Stimulated activated CD4-positive, alpha-beta T cell treated with anti-CD3 and anti-CD28 coated beads, Interleukin-15, amount 100 ng/mL, for 48 hours (primary cell): ENCODE measurements at regions not wholly inside any gene's neighbourhood (a gene's known extent, or its start where the extent isn't known, plus 50 kb on each side); places are given as distances from the start of the nearest gene placed in this dataset.
"Not testable (repeated sequence)": the region's sequence is repeated elsewhere in the genome, so short reads cannot be mapped to it uniquely, and the experiment has no call there.

Experiments
- DNase-seq, 2 donors: peaks; one replicate each; pipeline ENCODE4 v3.0.0-alpha.2; 2020; ENCODE audit warnings: low read depth in 2 of 2

DNA sequence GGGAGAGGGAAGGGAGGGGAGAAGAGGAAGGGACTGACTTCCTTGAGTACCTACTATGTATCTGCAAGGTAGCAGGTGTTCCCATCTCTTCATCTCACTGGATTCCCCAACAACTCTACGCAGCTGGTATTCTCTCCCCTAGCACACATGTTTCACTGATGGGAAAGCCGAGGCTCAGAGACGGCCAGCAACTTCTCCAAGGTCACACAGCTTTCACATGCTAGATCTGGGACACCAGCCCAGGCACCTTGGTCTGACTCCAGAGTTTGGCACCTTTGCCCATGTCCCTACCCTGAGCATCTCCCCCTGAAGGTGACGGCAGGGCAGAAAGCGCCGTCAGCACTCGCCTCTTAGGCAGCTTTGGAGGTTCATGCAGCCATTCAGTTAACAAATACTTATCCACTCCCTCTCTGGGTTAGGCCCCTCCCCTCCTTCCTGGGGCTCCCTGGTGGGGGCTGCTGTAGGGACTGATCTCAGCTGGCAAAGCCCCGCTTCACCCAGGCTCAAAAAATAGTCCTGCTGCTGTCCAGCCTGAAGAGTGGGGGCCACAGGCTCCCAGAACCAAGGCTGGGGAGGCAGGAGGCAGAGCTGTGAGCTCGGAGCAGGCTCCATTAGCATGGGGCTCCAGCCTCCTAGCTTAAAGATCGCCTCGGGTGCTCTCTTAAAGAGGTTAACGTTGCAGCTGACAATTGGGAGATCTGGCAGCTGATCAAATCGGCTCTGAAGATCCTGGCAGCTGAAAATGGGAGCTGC lies 79.4 kb downstream of the IGLL1 start:
- DNase-seq: no peak

DNA sequence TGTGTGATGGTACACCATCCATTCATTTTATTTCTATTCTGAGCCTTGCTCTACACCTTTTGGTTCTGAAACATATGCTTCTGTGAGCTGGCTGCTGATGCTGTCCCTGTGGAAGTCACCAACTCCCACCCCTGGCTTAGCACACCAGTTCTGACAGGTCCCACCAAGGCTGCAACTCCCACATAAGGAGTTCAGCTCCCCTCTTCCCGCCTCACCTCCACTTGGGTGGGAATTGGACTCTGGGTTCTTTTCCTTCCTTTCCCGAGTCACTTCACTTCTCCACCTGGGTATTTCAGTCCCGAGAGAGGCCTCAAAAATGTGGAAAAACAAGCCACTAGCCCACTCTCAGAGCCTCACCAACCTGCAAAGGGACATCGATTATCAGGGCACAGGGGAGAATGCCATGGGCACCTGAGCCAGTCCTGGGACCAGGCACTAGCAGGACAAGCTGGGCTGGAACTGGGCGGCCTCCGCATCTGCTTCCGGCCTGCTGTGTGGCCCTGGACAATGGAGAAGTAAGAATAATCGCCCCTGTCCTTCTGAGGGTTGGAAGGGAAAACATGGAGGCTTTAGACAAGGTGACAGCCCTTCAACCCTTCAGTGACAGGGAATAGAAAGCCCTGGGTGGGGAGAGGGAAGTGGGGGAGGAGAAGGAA lies 80.1 kb downstream of the IGLL1 start:
- no peak for DNase-seq

DNA sequence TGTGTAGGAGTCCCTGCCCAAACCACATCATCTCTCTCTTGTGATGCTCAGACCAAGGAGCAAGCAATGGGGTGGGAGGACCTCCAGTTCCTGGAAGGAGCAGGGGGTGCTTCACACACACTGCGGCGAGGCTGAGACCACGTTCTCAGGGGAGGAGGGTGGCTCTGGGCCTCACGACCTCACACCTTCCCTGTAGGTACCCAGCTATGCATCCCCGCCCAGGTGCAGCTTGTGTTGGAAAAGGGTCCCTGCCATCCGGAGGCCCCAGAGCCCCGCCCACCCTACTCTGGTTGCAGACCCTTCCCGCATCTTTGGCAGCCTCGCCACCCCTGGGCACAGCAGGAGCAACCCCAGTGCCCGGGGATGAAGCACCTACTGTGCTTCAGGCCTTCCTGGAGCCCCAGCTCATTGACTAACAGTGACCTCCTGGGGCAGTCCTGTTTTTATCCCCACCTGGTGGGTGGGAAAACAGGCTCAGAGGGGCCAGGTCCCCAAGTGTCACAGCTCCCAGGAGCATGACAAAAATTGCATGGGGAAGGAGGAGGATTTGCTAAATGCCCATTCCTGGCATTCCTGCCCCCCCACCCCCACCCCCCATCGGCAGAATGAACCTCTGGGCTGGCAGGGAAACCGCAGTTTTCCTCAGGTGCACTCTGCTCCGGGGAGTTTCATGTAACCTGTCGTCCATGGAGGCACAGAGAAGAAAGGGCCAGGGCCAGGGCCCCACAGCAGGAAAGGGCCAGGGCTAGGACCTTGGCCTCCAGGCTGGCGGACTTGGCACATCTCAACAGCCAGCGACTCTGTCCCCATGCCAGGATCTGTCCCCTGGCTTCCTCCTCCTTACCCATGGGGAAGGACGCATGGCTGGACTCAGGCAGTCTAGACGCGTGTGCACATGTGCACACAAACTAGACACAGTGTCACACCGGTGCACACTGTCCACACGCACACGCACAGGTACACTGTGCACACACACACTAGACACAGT lies 81.0 kb downstream of the IGLL1 start:
- DNase-seq: no peak

DNA sequence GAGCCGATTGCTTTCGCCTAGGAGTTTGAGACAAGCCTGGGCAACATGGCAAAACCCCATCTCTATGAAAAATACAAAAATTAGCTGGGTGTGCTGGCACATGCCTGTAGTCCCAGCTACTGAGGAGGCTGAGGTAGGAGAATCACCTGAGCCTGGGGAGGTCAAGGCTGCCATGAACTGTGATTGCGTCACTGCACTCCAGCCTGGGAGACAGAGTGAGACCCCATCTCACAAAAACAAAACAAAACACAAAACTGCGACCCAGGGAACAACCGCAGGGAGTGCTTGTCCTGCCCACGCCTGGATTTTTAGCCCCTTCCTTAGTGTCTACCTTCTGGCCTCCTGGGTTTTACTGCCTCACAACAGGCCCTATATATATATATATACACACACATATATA lies 82.2 kb downstream of the IGLL1 start:
- not testable (repeated sequence) for DNase-seq

DNA sequence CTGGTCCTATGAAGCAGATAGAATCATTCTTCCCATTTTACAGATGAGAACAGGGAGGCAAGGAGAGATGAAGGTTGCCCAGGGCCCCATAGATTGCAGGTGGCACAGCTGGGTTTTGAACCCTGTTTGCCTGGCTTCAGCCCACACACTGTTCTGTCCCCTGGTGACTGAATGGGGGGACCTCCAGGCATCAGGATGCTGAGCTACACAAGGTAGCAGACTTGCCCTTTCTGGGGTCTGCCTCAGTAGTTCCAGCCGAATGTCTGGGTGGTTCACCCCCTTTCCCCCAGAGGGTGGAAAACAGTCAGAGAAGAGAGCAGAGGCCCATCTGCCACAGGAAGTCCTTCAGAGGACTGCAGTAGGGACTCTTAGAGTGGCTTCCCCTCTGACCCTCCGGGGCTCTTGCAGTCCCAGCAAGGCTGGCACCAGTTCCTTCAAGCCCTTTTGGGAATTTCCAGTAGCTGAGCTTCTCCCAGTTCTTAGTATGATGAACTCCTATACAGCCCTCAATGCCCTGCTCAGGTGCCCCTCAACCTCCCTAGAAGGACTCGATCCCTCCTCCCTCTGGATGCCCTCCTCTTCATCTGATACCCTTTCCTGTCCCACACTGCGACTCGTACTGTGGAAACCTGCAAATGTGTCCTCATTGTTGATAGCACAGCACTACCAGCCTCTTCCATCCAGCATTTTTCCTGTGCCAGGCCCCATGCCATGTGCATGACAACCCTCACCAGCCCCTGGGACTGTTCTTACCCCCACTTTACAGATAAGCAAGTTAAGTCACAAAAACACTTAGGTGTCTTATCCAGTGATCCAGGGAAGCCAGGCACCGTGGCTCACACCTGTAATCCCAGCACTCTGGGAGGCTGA lies 82.8 kb downstream of the IGLL1 start:
- DNase-seq: no peak

DNA sequence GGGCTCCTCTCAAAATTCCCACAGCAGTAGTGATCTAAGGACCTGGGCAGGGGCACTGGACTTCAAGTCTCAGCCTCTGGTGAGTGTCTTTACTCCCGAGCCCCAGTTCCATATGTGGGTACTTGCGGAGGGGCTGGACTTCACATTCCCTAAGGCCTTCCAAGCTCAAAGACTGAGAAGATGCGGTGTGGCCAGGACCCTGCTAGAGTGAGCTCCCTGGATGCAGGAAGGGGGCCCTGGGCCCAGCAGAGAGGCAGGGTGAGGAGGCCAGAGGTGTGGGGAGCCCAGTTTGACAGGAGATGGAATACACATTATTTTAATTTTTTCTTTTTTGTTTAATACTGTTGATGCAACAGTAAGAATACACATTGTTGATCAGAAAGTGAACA lies 83.7 kb downstream of the IGLL1 start:
- DNase-seq: no peak

DNA sequence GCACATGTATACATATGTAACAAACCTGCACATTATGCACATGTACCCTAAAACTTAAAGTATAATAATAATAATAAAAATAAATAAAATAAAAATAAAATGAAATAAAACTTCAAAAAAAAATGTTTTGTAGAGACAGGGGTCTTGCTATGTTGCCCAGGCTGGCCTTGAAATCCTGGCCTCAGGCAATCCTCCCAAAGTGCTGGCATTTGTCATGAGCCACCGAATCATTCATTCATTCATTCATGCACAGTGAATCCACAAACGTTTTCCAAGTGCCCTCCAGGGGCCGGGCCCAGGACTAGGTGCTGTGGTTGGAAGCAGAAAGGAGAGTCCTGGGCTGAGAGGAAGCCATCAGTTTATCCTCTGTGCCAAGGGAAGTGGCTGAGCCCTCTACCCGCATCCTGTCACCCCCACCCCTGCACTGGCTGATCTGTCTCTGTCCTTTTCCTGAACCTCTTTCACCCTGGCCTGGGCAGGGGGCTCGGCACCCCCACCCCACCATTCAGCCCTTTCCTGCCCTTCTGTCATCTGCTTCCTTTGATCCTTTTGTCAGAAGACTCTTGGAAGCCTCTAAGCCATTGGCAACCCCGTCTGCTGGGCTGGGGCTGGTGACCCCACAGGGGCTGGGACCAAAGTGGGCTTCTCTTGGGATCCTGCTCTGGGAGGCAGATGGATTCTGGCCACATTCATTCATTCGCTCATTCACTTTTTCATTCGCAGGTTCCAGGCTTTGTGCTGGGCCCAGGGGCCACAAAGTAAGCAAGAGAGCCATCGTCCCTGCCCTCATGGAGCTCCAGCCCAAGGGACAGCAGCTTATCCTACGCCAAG lies 84.3 kb downstream of the IGLL1 start:
- no peak for DNase-seq

DNA sequence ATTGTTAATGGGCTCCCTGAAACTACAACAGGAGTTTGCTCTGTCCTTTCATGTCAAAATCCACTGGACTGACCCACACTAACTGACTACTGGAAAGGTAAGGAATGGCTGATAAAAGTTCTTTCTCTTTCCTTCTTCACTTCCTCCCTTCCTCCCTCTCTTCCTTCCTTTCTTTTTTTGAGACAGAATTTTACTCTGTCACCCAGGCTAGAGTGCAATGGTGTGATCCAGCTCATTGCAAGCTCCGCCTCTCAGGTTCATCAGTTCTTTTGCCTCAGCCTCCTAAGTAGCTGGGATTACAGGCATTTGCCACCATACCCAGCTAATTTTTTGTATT lies 85.2 kb downstream of the IGLL1 start:
- DNase-seq: no peak

DNA sequence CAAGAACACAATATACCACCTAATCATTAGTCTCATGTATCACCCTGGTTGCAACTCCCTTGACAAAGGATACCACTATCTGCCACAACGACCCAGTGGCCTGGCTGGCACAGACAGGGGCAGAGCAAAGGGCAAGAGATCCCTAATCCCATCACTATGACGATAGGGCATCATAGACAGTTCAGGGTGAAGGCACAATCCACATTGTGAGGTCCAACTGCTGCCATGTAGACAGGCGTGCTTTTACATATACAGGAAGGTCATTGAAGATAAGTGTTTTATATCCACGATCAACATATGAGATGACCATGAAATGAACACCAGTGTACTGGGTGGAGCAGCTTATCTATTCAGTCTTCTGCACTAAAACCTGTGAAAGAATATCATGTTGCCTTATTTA lies 94.6 kb downstream of the IGLL1 start:
- DNase-seq: no peak

DNA sequence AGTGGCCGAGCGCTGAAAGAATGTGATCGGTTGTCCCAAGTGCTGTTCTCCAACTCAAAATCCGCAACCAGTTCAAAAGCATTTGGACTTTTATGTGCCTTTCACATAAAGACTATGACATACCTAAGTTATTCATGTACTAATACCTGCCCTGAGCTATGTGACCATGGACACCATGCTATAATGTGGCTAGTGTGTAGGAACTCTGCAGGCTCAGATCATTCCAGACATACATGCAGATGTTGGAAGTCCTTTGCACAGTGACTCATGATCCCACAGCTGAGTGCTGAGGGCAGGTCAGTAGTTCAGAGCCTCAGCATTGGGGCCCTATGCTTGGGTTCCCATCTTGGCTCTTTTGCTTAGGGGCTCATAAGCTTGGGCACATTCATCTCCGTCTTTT lies 95.4 kb downstream of the IGLL1 start:
- DNase-seq: no peak

DNA sequence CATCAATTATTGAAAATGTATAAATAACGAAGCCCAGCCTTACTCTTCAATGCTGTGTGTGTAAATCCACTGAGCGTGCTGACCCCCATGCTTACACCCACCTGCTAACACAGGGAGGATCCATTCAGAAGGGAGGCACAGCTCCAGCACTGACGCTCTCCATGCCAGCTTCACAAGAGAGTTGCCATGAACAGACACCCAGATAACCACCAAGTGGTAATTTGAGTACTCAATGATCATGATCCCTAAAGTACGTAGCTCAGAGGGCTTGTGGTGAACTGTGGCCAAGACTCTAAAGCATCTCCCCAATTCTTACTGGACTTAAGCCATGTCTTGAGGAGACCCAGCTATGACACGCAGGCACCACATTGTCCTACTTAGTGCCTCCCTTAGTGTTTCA lies 98.7 kb downstream of the IGLL1 start:
- DNase-seq: no peak

DNA sequence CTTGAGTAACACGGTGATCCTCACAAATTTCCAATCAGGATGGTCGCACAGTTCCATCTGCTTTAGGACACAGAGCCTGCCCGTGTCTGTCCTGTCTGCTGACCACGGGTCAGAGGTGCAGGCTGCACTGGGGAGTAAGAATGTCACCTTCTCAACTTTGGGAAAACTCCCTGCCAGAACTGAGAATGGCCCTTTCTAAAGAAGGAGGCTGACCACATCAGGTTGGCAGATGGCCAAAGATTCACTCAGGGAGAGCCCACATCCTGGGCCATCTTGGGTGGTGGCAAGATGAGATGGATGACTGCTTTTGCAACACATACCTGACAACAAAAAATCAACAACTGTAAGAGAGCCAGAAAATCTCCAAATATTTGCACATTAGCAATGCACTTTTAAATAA lies 101.9 kb downstream of the IGLL1 start:
- no peak for DNase-seq

DNA sequence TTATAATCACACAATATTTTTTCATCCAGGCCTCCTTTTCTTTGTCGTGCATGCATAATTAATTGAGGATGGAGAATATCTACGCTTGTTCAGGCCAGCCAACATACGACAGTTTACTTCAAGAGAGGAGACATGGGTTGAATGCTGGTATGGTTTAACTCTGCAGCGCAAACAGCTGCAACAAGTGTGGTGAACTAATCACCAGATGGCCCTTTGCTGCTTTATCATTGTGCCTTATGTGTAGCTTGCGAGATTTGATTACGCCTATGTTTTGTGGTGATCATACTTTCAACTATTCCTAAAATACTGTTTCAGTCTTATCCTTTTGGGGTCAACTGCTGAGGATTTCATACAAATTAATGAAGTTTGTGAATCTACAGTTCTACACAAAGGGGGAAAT lies 105.6 kb downstream of the IGLL1 start:
- DNase-seq: not testable (repeated sequence)

DNA sequence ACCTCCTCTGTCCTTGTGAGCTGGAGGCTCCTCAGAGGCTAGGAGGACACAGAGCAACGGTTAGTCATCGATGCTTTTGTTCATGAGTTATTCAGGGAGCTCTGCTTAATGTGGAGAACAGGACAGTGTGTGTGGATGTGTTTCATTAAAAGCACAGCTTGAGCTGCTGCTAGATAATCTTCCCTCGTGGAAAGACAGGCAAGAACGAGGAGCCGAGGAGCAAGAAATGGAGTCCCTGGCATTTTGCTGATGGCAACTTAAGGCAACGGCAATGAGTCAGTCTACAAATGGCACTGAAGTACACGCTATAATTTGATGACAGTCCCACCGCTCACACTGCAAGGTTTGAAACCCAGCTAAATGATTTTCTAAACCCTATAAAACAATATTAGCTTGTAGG lies 106.2 kb downstream of the IGLL1 start:
- DNase-seq: no peak

DNA sequence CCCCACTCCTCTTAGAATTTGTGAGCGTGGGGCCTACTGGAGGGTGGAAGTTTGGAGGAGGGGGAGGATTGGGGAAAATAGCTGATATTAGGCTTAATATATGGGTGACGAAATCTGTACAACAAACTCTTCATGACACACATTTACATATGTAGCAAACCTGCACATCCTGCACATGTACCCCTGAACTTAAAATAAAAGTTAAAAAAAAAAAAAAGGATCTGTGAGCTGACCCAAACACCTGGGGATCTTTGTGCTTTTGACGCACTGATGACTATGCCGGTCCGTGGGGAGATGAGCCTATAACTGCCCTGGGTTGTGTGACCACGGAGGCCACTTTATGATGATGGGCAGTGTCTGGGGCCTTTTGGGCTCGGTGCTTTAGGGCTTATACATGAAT lies 107.7 kb downstream of the IGLL1 start:
- not testable (repeated sequence) for DNase-seq

DNA sequence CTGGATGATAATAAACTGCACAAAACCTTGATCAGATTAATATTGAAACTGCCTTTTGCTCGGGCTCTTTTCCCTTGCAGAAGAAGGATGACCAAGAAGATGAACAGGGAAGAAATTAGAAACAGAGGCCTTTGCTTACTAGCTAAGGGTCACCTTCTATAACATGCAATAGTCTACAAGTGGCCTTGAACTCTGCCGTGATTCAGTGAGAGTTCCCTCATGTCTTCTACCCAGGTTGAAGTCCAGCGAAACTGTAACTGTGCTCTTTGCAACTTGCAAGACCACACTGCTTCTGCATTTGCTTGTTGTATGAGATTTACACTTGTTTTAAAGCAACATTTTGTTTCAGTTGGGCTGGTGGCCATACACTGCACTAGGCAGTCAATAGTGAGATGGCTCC lies 108.4 kb downstream of the IGLL1 start:
- no peak for DNase-seq

DNA sequence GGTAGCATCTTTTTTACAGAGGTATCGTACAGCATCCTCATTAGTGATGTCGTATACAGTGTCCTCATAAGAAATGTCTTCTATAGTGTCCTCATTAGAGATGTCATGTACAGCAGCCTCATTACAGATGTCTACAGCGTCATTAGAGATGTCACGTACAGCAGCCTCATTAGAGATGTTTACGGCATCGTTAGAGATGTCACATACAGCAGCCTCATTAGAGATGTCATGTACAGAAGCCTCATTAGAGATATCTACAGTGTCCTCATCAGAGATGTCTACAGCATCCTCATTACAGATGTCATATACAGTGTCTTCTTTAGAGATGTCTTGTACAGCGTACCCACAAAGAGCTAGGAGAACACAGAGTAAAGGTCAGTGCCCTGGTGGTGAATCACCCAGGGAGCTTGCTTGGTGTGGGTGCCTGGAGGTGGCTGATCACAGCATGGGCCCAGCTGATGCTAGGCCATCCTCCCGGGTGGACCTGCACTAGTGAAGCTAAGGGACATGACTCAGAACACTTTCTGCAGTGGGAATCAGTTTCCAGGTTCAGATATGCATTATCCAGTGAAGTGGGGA lies 109.2 kb downstream of the IGLL1 start:
- no peak for DNase-seq

DNA sequence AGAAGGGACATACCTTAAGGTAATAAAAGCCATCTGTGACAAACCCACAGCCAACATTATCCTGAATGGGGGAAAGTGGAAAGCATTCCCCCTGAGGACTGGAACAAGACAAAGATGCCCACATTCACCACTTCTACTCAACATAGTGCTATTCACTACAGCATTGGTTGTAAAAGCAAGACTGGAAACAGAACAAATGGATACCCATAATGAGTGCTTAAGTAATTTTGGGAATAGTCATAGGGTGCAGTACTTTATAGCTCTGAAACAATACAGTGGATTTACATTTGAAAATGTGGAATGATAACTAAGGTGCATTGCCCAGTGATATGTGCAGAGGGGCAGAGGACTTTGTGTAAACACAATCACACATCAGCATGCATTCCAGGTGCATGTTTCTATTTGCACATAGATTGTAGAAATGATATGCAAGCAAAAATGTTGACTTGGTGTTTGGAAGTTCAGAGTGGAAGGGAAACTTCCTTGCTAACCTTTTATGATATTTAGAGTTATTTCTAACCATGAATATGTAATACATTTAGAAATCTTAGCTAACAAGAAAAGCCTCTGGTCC lies 112.3 kb downstream of the IGLL1 start:
- no peak for DNase-seq

DNA sequence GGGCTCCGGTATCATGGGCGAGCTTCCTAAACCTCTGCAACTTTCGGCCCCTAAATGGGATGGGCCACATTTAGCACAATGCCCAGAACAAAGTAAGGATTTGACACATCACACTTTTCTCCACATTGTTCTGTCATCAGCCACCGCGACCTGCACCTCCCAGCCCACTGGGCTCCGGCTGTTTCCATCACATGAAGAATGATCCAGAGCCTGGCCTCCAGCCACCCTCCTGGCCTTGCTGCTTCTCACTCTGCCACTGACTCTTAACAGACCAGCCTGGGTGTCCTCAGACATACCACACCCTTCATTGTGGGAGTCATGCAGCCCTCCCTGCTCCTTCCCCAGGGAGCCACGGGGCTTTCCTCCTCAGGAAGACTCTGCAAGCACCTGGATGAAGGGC lies 113.7 kb downstream of the IGLL1 start:
- no peak for DNase-seq

DNA sequence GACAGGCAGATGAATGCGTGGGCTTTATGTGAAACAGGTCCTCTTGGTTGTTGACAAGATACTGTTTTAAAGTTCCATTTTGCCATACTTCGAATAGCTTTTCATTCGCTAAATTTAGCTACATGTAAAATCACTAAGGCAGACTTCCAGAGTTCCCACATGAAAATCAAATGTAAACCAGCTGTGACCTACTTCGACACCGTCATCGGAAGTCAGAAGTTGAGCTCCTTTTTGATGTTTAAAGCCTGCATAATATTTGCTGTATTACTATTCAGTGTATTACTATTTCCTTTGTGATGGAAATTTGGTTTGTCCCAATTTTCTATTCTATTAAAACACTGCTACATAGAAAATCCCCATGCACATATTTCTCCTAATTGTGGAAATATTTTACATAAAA lies 115.3 kb downstream of the IGLL1 start:
- DNase-seq: not testable (repeated sequence)
